ENCODE measurements at regions not wholly inside any gene's neighbourhood (a gene's known extent, or its start where the extent isn't known, plus 50 kb on each side); places are given as distances from the start of the nearest gene placed in this dataset.

GRCh38 chr12:115898670-115899069 is 378.8 kb downstream of the MED13L start:
- TF ChIP-seq CTCF (IDR thresholded peaks at IDR 0.05) = no peak
- H3K27me3 Mint-ChIP-seq (ENCODE audit: unreplicated experiment) = peaks cover 33% of the 10 kb centered on the region

GRCh38 chr12:115897729-115898128 is 379.8 kb downstream of the MED13L start:
- DNase-seq (ENCODE audit: extremely low spot score, unreplicated experiment) = no peak
- Mint-ChIP-seq H3K27me3 (ENCODE audit: unreplicated experiment) (peaks cover 31% of the 10 kb centered on the region), H3K4me3 (ENCODE audit: unreplicated experiment) (no peak overlapping the region), H3K36me3 (ENCODE audit: unreplicated experiment) (no peaks in the 10 kb centered on the region), H3K27ac (ENCODE audit: unreplicated experiment) (no peak overlapping the region), H3K4me1 (ENCODE audit: unreplicated experiment) (no peaks in the 10 kb centered on the region), H3K9me3 (ENCODE audit: unreplicated experiment) (no peaks in the 10 kb centered on the region)
- TF ChIP-seq CTCF (IDR thresholded peaks at IDR 0.05) = no peak

More at GRCh38 chr12:115898670-115899069, 378.8 kb downstream of the MED13L start:
- H3K4me1 Mint-ChIP-seq (ENCODE audit: unreplicated experiment) = no peaks in the 10 kb centered on the region
- no peak for DNase-seq (ENCODE audit: extremely low spot score, unreplicated experiment)
- H3K36me3 Mint-ChIP-seq (ENCODE audit: unreplicated experiment) = no peaks in the 10 kb centered on the region
- H3K9me3 Mint-ChIP-seq (ENCODE audit: unreplicated experiment) = peaks cover 4% of the 10 kb centered on the region
- no peak overlapping the region for H3K4me3 Mint-ChIP-seq (ENCODE audit: unreplicated experiment)
- H3K27ac Mint-ChIP-seq (ENCODE audit: unreplicated experiment) = no peak overlapping the region

GRCh38 chr12:115895247-115895646 is 382.2 kb downstream of the MED13L start:
- no peaks in the 10 kb centered on the region for H3K36me3 Mint-ChIP-seq (ENCODE audit: unreplicated experiment)
- peak; percentile 26 for TF ChIP-seq CTCF (IDR thresholded peaks at IDR 0.05)
- peaks cover 11% of the 10 kb centered on the region for H3K27me3 Mint-ChIP-seq (ENCODE audit: unreplicated experiment)
- no peak overlapping the region for H3K27ac Mint-ChIP-seq (ENCODE audit: unreplicated experiment)
- no peak for DNase-seq (ENCODE audit: extremely low spot score, unreplicated experiment)
- H3K4me3 Mint-ChIP-seq (ENCODE audit: unreplicated experiment) = no peak overlapping the region
- no peaks in the 10 kb centered on the region for H3K4me1 Mint-ChIP-seq (ENCODE audit: unreplicated experiment)
- H3K9me3 Mint-ChIP-seq (ENCODE audit: unreplicated experiment) = no peaks in the 10 kb centered on the region

- H3K9me3 Mint-ChIP-seq (ENCODE audit: unreplicated experiment) = no peaks in the 10 kb centered on the region
- no peaks in the 10 kb centered on the region for H3K36me3 Mint-ChIP-seq (ENCODE audit: unreplicated experiment)
- H3K4me1 Mint-ChIP-seq (ENCODE audit: unreplicated experiment) = no peaks in the 10 kb centered on the region
- H3K27ac Mint-ChIP-seq (ENCODE audit: unreplicated experiment) = no peak overlapping the region
- no peak for DNase-seq (ENCODE audit: extremely low spot score, unreplicated experiment)
- TF ChIP-seq CTCF (IDR thresholded peaks at IDR 0.05) = no peak
- peaks cover 6% of the 10 kb centered on the region for H3K27me3 Mint-ChIP-seq (ENCODE audit: unreplicated experiment)
- no peak overlapping the region for H3K4me3 Mint-ChIP-seq (ENCODE audit: unreplicated experiment)
These were observed 385.8 kb downstream of the MED13L start for GRCh38 chr12:115891556-115892164.

- TF ChIP-seq CTCF (IDR thresholded peaks at IDR 0.05) = no peak
- no peak overlapping the region for H3K27ac Mint-ChIP-seq (ENCODE audit: unreplicated experiment)
- no peaks in the 10 kb centered on the region for H3K4me1 Mint-ChIP-seq (ENCODE audit: unreplicated experiment)
- no peak for DNase-seq (ENCODE audit: extremely low spot score, unreplicated experiment)
- no peak overlapping the region for H3K4me3 Mint-ChIP-seq (ENCODE audit: unreplicated experiment)
- H3K27me3 Mint-ChIP-seq (ENCODE audit: unreplicated experiment) = peaks cover 11% of the 10 kb centered on the region
- H3K9me3 Mint-ChIP-seq (ENCODE audit: unreplicated experiment) = no peaks in the 10 kb centered on the region
- no peaks in the 10 kb centered on the region for H3K36me3 Mint-ChIP-seq (ENCODE audit: unreplicated experiment)
These were observed 390.8 kb downstream of the MED13L start for GRCh38 chr12:115886666-115887065.
